ENCODE measurements at regions not wholly inside any gene's neighbourhood (a gene's known extent, or its start where the extent isn't known, plus 50 kb on each side); places are given as distances from the start of the nearest gene placed in this dataset.

DNA sequence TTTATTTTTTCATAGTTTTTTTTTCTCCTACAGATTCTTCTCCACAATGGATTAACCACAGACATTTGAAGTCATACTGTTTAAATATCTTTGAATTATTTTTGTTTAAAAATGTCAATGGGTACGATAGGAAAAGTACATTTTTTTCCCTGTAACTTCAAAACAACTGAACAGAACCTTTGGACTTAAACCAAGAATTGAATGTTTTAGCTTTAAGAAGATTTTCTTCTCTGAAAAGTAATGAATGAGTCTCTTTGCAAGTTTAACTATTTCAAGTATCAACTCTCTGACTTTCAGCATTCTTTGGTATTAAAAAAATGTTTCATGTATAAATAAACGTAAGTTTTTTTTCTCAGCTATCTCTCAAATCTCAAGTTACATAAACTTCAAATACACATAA is 364.3 kb downstream of the FBXO8 start:
- FAIRE-seq: peak; percentile 100

GRCh38 chr4:173917255-173917960 is 366.1 kb downstream of the FBXO8 start:
- no peak for FAIRE-seq

DNA sequence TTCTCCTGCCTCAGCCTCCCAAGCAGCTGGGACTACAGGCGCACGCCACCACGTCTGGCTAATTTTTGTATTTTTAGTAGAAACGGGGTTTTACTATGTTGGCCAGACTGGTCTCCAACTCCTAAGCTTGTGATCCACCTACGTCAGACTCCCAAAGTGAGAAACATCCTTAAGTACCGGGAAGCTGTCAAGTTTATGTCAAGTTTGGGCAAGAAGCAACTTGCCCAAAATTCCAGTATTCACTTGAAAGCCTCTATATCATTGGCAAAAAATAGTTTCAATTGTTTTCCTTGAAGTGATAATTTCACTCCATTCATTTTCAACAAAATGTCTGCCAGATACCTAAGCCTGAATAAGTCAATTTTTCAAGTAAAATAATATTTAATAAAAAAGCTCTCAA is 370.0 kb downstream of the FBXO8 start:
- no peak for FAIRE-seq

- no peak for FAIRE-seq
Observed at GRCh38 chr4:173912384-173912783, 371.1 kb downstream of the FBXO8 start.

- no peak for FAIRE-seq
Observed at GRCh38 chr4:173910891-173911290, 372.6 kb downstream of the FBXO8 start.

- peak; percentile 71 for FAIRE-seq
Observed at GRCh38 chr4:173909294-173909693, 374.2 kb downstream of the FBXO8 start.

- no peak for FAIRE-seq
Observed at GRCh38 chr4:173899813-173900212, 369.8 kb upstream of the HAND2 start.

DNA sequence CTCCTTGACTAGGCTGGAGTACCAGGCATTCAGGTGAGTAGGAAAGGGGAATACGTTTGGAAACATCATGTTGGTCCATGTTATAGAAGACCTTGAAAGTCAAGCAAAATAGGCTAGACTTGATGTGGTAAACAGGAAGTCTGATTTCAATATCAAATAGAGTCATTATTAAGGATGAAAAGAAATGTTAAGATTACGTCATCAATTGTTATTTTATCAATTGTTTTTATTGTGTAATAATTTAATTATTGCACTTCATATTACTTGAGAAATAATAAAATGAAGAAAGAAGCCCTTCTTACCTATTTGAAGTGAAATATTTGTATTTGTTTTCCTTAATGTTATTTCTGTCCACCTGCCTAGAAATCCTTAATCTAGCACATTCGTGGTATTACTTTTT is 361.0 kb upstream of the HAND2 start:
- FAIRE-seq: no peak

DNA sequence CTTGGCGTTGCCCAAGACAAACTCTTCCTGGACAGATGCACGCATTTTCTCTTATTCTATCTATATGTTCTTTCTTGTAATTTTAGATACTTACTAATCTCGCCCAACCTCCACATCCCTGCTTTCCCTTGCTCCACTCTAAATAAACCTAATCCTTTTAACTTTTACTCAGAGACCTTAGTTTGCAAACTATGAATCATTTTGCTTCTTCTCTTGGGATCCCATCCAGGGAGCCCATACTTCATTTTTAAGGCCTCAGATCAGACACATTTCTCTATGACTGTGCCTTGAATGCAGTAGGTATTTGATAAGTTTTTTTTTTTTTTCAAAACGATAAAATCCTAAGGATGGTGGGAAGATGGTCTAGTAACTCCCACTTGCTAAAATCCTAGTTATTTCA is 353.8 kb upstream of the HAND2 start:
- no peak for FAIRE-seq

- no peak for FAIRE-seq
Observed at GRCh38 chr4:173880897-173881296, 350.9 kb upstream of the HAND2 start.

GRCh38 chr4:173879509-173879908 is 349.5 kb upstream of the HAND2 start:
- FAIRE-seq: peak; percentile 100

DNA sequence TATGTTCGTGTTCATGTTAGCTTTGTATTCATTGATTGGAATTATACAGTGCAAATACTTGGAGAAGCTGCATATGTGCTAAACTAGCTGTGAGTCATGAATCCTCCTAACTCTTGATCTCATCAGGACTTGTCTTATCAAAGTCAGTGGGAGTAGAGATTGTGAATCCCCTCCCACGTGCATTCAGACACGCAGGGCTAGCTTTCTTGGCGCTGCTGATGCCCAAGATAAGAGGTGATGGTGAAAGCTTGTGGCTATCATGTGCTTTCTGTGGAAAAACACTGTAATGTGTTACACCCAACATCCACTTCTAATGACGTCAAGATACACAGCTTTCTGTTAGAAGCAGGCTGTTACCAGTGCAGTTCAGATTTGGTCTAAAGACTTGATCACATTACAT is 348.7 kb upstream of the HAND2 start:
- FAIRE-seq: no peak

GRCh38 chr4:173871643-173872042 is 341.6 kb upstream of the HAND2 start:
- no peak for FAIRE-seq

DNA sequence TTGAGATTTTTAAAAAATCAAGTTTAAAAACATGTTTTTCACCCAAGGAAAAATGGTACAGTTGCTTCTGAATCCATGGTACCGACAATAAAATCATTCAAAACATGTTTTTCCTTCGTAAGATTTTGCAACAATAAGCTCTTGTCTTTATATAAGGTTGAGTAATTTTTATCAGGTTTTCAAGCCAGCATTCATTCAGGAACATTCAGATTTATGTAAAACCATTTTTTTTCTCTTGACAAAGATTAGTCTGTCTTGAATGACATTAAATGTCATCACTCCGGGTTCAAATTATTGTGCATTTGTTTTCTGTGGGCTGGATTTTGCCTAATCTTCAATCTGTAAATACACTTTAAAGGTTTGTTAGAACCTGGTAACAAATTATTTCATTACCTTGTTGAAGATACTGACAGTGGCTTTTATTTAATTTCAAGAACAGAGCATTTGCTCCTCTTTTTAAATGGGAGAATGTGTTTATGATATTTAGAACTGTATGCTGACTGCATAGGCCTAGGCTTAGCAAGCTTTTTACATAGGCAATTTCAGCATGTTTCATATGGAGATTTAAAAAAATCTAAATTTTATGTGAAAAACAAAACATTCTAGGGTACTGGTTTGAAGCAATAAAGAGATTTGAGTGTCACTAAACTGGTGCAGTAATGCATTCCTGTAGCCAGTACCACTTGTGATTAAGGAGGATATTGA is 336.4 kb upstream of the HAND2 start:
- no peak for FAIRE-seq

GRCh38 chr4:173862754-173863153 is 332.7 kb upstream of the HAND2 start:
- FAIRE-seq: no peak

- no peak for FAIRE-seq
Observed at GRCh38 chr4:173860094-173860493, 330.1 kb upstream of the HAND2 start.

GRCh38 chr4:173859091-173859713 is 329.2 kb upstream of the HAND2 start:
- no peak for FAIRE-seq

GRCh38 chr4:173858471-173858870 is 328.4 kb upstream of the HAND2 start:
- FAIRE-seq: no peak

DNA sequence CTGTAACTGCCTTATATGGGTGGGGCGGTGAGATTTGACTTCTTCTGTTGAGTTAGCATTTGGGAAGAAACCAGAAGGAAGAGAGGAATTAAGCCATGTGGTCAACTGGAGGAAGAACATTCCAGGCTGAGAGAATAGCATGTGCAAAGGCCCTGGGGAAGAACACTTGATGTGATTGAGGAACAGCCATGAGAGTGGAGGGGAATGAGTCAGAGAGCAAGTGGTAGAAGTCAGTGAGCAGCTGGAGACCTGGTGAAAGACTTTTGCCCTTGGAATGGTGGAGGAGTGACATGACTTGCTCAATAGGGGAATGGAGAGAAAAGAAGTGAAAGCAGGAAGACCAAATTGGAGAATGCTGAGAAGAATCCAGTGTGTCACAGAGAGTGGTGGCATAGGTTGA is 327.8 kb upstream of the HAND2 start:
- no peak for FAIRE-seq

GRCh38 chr4:173855015-173855414 is 325.0 kb upstream of the HAND2 start:
- no peak for FAIRE-seq

DNA sequence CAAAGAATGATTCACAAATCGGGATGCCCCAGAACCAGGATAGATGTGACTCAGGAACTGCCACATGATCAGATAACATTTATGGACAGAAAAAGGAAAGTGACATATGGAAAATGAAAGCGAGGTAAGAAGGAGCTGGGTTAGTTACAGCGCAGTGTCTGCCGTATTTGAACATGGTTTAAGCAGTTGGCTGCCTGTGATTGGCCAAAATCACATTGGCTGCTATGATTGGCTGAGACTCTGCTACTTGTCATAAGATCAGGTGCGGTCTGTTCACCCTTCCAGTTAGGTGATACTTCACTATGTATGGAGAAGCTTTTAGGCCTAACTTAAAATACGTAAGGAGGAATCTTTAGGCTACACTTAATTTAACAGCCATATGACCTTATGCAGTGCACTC is 322.7 kb upstream of the HAND2 start:
- FAIRE-seq: no peak

DNA sequence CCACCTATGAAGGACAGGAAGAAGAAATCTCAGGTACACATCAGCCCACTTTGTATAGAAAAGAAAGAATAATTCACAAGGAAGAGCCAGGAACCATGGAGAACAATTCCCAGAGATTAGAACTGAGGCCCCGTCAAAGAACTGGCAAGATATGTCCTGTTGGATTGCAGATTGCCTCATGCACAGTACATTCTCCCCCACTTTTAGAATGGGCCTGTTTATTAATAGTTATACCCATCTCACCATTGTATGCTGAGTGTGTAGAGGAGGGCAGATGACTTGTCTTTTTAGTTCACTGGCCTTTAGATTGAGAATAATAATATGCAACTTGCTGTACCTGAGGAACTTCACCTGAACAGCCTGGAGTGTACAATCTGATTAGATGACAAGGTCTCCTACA is 315.6 kb upstream of the HAND2 start:
- no peak for FAIRE-seq

DNA sequence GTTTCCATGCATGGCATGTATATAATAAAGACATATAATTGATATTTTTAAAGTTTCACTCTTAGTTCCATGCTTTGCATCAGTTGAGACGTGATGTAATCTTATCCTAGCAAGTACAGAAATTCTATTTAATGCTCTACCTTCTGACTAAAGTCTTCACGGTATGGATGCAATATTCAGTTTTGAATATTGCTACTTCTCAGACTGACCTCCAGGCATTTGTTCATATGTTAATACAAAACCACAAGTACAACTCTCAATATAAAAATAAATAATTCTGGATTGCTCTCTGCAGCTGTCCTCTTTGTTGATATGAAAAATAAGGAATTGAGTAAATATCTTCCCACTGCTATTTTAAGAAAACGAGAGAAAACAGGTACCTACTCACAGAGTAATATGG is 309.8 kb upstream of the HAND2 start:
- FAIRE-seq: no peak

DNA sequence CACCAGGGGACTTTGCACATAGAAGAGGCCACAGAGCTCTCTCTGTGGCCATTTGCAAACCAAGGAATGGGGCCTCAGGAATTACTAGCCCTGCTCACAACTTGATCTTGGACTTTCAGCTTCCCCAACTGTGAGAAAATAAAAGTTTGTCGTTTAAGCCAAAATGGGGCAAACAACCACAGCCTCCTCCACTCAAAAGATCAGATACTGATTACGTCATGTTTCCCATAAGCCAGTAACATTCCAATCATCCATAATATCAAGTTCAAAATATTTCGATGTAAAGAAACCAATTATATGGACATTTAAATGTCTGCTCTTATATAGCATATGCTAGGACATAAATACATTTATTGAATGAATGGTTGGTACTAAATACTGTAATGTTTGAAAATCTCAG is 307.5 kb upstream of the HAND2 start:
- FAIRE-seq: no peak
